NCI-H2081 (cell line): ENCODE measurements at regions not wholly inside any gene's neighbourhood (a gene's known extent, or its start where the extent isn't known, plus 50 kb on each side); places are given as distances from the start of the nearest gene placed in this dataset.

Experiments used
- DNase-seq, 2 experiments: peaks; one replicate each; lab custom pipeline; 2025; lab: John Stamatoyannopoulos, UW

- no peak for DNase-seq
These were observed 157.1 kb downstream of the TLE1 start for GRCh38 chr9:81532251-81532650.

GRCh38 chr9:81531511-81531910, 157.8 kb downstream of the TLE1 start:
- no peak for DNase-seq

GRCh38 chr9:81530846-81531245, 158.5 kb downstream of the TLE1 start:
- no peak for DNase-seq

- no peak for DNase-seq
These were observed 159.0 kb downstream of the TLE1 start for GRCh38 chr9:81530310-81530810.

GRCh38 chr9:81529556-81530193, 159.7 kb downstream of the TLE1 start:
- no peak for DNase-seq

- DNase-seq = no peak
These were observed 162.8 kb downstream of the TLE1 start for GRCh38 chr9:81526587-81526986.

GRCh38 chr9:81522716-81523551, 166.4 kb downstream of the TLE1 start:
- peak; percentile 65 to 71 for DNase-seq

- no peak for DNase-seq
These were observed 167.5 kb downstream of the TLE1 start for GRCh38 chr9:81521892-81522291.

- DNase-seq = no peak
These were observed 169.4 kb downstream of the TLE1 start for GRCh38 chr9:81519816-81520495.

GRCh38 chr9:81517954-81518353, 171.4 kb downstream of the TLE1 start:
- peak; percentile 39 to 77 for DNase-seq

GRCh38 chr9:81513059-81513458, 176.3 kb downstream of the TLE1 start:
- no peak for DNase-seq

- DNase-seq = no peak
These were observed 176.7 kb downstream of the TLE1 start for GRCh38 chr9:81512641-81513040.

- DNase-seq = no peak
These were observed 180.9 kb downstream of the TLE1 start for GRCh38 chr9:81508476-81508875.

- DNase-seq = no peak
These were observed 182.1 kb downstream of the TLE1 start for GRCh38 chr9:81506941-81507864.

- no peak for DNase-seq
These were observed 189.8 kb downstream of the TLE1 start for GRCh38 chr9:81499594-81499993.

- DNase-seq = no peak
These were observed 190.3 kb downstream of the TLE1 start for GRCh38 chr9:81499021-81499454.

- DNase-seq = no peak
These were observed 190.8 kb downstream of the TLE1 start for GRCh38 chr9:81498576-81498975.

GRCh38 chr9:81497091-81497490, 192.3 kb downstream of the TLE1 start:
- DNase-seq = no peak

GRCh38 chr9:81492710-81493447, 196.5 kb downstream of the TLE1 start:
- peak in 1 of 2 experiments; percentile 2 for DNase-seq

- DNase-seq = no peak
These were observed 198.6 kb downstream of the TLE1 start for GRCh38 chr9:81490605-81491331.
